HG02885 (cell line): ENCODE measurements at regions not wholly inside any gene's neighbourhood (a gene's known extent, or its start where the extent isn't known, plus 50 kb on each side); places are given as distances from the start of the nearest gene placed in this dataset.
"Not testable (repeated sequence)": the region's sequence is repeated elsewhere in the genome, so short reads cannot be mapped to it uniquely, and the experiment has no call there.

ENCODE experiments used
- ATAC-seq: cut with Tn5 transposase; IDR thresholded peaks from one replicate; pipeline ENCODE4 v1.9.1; 2021; ENCODE audit warnings: mild to moderate bottlenecking; ENCODE audit not compliant: unreplicated experiment, poor library complexity

DNA sequence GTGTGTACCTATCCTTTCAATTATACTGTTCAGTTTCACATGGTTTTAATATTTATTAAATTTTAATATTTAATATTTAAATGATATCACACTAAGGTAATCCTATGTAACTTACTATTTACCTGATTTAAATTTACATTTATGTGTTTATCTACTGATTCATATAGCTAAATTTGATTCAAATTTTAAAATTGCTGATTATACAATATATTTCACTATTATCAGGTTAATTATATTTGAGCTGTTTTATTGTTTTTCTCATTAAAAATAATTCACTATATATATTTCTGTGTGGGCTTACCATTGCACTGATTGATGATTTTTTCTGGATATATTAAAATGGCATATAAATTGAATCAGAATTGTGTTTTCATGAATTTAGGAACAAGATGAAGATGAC, 1923.5 kb downstream of the STIM2 start:
- no peak for ATAC-seq

DNA sequence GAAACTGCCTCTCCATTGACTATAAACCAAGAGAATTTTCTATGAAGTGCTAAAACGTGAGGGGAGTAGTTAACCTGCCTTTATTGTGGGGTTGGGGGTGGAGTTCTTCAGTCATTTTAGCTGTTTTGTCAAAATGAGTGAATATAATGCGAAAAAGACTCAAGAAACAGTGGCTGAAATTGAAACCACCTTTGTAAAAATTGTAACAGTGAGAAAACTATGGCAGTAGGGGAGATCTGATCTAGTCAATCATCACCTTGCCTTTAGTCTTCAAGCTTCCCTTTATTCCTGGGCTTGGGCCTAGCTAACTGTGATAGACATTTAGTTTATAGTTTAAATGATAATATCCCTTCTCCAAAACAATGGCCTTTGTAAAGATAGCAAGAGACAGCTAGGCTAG, 1927.3 kb downstream of the STIM2 start:
- no peak for ATAC-seq

DNA sequence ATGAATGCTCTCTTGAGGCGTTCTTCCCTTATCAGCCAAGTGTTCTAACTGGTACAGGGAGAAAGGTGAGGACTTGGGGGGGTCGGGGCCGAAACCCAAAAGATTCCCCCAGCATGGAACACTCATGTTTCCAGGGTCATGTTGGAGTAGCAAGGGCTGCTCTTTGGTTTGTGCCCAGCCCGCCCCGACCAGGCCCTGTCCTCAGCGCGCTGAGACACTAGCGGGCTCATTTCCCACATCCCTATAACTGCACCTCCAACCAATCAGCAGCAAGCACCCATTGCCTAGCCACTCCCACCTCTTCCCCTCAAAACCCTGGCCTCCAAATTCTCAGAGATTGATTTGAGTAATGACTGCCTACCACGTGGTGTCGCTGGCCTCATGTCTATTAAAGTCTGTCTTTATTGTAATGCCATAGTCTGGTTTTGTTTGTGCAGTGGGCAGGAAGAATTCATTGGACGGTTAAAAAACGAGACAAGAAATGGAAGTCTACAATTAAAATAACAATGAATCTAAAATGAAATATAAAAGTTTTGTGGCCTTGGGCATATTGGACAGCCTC, 1928.4 kb downstream of the STIM2 start:
- no peak for ATAC-seq

DNA sequence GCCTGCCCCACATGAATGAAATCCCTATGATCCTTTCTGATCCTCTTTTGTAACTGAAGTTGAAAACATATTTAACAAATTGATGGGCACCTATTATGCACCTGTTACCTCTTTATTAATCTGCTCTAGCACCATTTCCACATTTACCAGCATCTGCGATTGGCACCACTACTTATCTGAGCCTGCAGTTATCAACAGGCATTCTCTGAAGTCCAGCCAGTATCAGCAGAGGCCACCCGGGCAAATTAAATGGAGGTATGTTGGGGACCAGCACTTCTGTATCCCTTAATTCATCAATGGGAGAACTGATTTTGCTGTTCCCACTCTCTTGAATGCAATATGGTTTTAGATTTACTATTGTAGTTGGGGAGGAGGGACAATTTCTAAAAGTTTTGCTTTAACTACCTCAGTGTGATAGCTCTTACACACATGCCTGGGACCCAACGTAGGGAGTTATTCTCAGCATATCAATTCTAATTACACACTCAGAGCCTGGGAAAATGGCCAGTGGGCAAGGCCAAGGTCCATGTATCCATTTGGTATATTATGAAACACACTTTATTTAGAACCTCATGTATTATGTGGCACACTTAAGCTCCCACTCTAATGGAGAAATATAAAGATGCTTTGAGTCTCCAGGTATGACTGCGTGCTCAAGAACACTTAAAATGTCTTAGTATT, 1927.1 kb upstream of the PCDH7 start:
- no peak for ATAC-seq

DNA sequence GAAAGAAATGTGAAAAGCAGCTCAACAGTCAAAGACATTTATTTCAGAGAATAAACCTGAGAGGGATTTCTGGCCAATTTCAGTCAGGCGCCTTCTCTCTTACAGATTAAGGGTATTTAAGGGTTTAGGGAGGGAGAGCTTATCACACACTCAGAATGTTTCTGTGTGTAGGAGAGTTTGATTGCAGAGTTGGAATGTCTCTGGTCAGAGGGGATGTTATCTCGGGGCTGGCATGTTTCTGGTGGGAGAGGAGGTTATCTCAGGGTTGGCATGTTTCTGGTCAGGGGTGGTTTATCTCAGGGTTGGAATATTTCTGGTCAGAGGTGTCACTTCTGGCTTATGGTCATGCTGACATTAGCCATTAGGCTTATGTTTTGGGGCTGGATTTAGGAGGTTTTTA, 1920.5 kb upstream of the PCDH7 start:
- ATAC-seq, result no peak

DNA sequence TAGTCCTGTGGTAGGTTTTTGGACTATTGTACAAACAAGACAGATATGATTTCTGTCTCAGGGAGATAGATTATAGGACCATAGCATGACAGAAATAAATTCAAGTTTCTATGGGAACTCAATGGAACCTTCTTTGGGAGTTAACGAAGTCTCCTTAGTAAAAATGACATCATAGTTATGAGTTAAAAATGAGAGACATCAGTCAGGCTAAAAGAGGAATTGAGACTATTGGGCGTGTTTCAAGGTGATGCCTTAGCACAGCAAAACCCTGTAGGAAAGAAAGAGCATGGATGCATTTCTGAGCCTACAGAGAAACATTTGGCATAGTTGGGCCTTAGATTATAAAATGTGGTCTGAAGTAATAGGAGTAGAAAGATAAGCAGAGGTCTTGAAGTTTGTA, 1909.1 kb upstream of the PCDH7 start:
- ATAC-seq, result no peak

DNA sequence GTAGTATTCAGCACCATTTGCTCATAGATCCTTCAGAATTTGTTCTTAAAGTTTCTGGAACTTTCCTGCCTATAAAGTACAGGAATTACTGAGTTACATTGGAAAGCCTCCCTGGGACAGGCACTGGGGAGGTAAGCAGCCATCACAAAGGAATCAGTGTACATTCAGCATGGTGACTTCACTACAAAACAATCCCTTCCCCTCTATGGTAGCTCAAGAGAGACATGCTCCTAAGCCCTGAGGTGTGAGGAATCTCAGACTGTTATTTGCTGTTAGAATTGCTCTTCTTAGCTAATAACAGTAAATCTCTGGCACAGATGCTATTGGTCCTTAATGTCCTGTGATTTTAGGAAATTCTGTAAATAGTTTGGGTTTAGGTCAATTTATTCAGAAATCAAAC, 1898.0 kb upstream of the PCDH7 start:
- ATAC-seq, result no peak

DNA sequence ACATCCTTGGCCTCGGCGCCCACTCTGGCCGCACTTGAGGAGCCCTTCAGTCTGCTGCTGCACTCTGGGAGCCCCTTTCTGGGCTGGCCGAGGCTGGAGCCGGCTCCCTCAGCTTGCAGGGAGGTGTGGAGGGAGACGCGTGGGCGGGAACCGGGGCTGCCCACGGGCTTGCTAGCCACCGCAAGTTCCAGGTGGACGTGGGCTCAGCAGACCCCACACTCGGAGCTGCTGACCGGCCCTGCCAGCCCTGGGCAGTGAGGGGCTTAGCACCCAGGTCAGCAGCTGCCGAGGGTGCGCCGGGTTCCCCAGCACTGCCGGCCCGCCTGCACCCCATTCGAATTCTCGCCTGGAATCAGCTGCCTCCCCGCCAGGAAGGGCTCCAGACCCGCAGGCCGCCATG, 1892.3 kb upstream of the PCDH7 start:
- no peak for ATAC-seq

DNA sequence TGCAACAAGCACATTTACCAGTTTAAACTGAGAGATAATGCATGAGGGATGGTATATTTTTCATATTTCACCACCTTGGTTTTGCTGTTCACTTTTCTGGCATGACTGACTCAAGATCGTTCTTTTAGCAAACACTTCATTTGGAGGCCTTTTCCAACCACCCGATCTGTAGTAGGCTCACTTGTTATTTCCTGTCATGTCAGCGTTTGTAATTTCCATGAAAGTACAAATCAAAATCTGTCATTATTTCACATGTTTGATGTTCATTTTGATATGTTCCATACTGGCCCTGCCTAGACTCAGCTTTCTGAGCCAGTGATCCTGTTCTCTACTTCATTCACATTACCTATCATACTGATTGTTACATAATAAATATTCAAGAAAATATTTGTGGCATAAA, 1888.3 kb upstream of the PCDH7 start:
- ATAC-seq, result no peak

DNA sequence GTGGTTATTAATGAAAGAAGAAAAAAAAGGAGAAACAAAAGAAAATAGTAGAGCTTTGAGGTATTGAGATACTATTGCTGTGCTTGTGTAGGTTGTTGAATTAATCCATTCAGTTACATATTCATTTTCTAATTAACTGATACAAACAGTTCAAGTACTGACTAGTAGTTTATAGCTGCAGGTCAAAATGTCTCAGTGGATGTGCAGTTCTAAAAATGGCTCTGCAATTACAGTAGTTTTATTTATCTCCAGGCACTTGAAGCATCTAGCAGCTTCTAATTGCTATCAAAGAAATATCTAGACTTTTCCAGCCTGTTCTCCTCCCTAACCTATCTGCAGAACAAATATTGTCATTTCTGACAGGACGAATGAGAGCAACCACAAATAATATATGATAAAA, 1887.7 kb upstream of the PCDH7 start:
- no peak for ATAC-seq

DNA sequence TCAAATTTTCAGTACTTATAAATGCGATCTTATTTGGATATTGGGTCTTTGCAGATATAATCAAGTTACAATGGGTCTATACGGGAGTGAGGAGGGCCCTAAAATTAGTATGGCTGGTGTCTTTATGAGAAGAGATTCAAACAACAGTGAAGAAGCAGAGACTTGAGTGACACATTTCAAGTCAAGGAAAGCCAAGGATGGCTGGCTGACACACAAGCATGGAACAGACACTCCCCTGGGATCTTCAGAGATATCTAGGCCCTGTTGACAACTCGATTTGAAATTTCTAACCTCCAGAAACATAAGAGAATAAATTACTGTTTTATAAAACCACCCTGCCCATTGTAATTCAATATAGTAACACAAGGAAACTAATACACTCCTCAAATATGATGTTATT, 1886.0 kb upstream of the PCDH7 start:
- ATAC-seq, result no peak

DNA sequence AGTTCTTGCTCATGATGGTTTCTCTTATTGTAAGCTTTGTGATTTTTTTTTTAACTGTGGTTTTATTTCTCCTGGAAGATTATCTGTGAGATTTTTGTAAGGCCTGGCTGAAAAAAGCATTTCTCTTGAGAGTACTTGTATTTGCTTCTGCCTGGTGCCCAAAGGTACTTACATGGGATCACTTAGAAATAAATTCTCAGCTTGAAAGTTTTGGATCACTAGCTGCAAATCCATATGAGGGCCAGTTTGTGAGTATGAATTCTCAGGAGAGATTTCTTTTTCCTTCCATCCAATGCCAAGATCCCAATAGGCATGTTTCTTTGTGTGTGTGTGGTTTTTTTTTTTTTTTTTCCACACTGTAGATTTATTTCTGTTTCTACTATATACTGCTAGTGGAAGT, 1884.7 kb upstream of the PCDH7 start:
- ATAC-seq, result no peak

DNA sequence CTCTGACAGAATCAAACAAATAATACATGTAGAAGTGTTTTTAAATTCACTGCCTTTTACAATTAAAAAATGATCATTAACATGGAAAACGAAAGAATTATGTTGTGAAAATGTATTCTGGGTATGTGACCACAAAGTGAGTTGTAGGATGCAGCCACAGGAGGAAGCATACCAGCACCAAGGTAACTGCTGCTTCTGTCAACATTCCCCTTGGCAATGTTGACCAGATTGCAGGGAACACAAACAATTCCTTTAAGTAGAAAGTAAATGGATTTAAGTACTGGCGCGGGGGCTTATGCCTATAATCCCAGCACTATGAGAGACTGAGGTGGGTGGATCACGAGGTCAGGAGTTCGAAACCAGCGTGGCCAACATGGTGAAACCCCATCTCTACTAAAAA, 1877.9 kb upstream of the PCDH7 start:
- no peak for ATAC-seq

DNA sequence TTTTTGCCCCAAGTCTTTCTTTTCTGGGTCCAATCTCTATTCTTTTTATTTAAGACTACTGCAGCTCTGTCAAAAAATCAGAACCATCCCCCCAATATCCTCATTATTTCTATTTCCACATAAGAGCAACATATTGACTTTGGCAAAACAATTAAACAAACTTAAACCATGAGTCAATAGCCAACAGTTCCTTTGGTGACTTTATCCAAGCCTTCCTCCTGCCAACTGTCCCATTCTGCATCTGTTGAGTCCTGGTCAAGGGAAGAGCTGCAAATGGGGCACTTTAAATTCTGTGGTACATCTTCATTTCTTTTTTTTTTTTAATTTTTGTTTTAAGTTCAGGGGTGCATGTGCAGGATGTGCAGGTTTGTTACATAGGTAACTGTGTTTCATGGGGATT, 1875.0 kb upstream of the PCDH7 start:
- ATAC-seq, result no peak

DNA sequence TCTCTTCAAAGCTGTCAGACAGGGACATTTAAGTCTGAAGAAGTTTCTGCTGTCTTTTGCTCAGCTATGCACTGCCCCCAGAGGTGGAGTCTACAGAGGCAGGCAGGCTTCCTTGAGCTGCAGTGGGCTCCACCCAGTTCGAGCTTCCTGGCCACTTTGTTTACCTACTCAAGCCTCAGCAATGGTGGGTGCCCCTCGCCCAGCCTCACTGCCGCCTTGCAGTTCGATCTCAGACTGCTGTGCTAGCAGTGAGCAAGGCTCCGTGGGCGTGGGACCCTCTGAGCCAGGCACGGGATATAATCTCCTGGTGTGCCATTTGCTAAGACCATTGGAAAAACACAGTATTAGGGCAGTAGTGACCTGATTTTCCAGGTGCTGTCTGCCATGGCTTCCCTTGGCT, 1863.1 kb upstream of the PCDH7 start:
- not testable (repeated sequence) for ATAC-seq

DNA sequence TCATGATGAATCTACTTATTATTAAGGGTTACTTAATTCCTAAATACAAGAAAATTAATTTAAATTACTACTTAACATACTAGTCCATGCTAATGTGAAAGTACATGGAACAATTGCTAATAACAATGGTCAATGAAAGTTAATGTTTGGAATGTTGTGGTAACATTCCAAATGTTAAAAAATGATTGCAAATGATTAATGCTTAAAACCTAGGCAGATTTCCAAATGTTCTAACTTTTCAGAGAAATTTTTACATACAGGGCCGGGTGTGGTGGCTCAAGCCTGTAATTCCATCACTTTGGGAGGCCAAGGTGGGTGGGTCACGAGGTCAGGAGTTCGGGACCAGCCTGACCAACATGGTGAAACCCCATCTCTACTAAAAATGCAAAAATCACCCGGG, 1851.3 kb upstream of the PCDH7 start:
- no peak for ATAC-seq

DNA sequence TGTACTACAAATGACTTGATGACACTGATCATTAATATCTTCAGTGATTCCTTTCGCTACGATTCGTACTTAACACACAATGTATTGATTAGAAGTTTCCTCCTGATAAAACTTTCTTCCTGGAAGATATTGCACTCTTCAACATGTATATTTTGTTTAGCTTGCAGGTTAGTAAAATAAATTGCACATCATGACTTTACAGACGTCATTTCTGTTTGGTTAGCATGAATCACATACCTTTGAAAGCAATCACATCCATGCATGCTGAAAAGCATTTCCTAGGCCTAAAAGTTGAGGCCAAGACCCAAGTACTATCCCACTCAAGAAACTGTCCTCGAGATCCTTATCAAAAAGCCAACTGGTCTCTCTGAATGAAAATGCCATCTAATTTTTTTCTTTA, 1841.0 kb upstream of the PCDH7 start:
- ATAC-seq, result no peak

DNA sequence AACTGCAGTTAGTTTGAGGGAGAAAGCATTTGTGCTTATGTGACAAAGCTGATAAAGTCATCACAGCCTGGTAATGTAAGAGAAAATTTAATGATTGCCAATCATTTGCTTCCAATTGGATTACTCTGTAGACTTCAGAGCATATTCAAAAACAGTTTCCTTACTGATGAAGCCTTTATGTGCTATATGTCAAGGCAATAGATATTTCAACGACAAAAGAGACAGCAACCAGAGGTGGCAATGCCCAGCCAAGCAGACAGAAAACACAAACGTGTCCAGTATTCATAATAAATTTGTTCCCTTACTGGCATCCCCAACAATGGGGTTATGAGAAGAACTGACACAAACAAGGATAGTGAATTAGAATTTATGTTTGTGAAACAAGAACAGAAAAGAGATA, 1840.3 kb upstream of the PCDH7 start:
- no peak for ATAC-seq

DNA sequence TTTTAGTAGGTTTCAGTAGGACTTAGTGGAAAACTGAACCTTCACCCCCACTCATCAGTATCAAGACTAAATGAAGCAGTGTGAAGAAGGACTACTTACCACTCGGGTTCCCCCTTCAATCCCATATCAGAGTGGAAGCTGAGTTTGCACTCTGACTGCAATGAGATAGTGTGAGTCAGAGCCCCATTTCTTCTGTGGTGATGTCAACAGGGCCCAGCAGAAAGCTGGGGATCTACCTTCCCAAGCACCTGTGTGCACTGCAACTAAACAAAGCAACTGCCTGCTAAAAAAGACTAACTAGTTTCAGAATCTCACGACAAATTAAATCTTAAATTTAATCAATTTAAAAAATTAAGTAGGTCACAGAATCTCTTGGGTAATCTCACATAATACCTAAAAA, 1837.0 kb upstream of the PCDH7 start:
- ATAC-seq, result no peak

DNA sequence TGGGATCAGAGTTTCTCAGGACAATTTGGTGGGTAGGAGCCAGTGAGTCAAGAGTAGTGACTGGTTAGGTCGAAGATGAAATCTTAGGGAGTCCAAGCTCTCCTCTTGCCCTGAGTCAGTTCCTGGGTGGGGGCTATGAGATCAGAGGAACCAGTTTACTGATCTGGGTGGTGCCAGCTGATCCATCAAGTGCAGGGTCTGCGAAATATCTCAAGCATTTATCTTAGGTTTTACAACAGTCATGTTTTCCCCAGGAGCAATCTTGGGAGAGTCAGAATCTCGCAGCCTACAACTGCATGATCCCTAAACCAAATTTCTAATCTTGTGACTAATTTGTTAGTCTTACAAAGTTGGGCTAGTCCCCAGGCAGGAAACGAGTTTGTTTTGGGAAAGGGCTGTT, 1833.2 kb upstream of the PCDH7 start:
- ATAC-seq, result no peak

DNA sequence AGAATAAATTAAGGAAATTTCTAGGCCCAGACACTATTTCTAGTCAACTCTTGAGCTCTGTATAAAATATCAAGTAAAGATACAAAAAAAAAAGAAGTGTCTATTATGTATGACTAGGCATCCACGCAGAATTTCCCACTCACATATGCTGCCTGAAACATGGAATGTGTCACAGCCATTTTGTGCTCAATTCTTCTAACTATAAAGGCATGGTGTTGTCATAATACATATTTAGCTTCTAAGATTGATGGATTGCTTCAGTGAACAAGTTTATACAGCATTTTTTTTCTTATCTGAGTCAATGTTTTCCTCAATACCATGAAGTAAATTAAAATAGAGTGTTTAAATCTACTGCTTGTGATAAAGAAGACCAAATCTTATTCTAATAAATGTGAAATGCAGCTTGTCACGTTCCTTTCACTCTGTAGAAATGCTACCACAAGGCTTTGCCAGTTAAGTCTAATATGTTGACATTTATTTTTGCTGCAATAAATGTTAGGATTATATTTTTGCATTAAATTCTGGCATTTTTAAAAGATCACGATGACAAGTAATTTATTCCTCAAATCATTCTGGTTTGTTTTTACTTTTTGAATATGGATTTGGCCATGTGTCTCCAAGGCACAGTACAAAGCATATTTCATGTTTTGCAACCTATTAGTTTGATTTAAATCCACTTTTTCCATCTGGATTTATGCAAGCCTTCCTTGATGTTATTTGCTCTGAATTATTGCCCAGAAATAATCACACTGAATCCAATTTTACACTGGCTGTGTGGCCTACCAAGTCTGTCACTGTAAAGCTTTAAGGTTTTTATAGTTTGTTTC, 1829.0 kb upstream of the PCDH7 start:
- no peak for ATAC-seq

DNA sequence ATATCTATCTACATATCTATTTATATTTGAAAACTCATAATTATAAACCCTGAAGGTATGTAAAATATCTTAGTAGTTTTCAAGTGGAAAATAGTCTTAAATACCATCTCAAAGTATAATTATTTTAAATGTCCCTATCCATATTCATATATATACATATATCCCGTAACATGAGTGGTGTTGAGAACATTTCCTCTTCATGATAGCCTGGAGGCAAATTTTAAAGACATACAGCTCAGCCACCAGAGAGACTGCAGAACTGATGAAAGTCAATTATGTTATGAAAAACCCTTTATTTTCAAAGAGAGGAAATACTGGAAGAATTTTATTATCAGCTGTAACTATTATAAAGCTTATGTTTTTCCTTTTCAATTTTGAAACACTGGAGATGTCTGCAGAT, 1806.7 kb upstream of the PCDH7 start:
- ATAC-seq, result no peak
